Hepatic stellate cell (primary cell): ENCODE measurements at regions not wholly inside any gene's neighbourhood (a gene's known extent, or its start where the extent isn't known, plus 50 kb on each side); places are given as distances from the start of the nearest gene placed in this dataset.

Source experiments
- DNase-seq: peaks from one replicate; pipeline ENCODE4 v3.0.0; 2011; ENCODE audit warnings: low spot score

DNA sequence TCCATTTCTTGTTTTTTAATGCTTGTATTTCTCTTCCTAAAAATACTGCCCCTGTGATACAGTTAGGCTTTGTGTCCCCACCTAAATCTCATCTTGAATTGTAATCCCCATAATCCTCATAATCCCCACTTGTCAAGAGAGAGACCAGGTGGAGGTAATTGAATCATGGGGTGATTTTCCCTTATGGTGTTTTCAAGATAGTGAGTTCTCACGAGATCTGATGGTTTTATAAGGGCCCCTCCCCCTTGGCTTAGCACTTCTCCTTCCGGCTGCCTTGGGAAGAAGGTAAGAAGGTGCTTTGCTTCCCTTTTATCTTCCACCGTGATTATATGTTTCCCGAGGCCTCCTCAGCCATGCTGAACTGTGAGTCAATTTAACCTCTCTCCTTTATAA is 227.4 kb downstream of the MAN2A1 start:
- no peak for DNase-seq

- DNase-seq = no peak
These were observed 228.2 kb downstream of the MAN2A1 start for GRCh38 chr5:109917966-109918365.

GRCh38 chr5:109920736-109921135 is 231.0 kb downstream of the MAN2A1 start:
- no peak for DNase-seq

DNA sequence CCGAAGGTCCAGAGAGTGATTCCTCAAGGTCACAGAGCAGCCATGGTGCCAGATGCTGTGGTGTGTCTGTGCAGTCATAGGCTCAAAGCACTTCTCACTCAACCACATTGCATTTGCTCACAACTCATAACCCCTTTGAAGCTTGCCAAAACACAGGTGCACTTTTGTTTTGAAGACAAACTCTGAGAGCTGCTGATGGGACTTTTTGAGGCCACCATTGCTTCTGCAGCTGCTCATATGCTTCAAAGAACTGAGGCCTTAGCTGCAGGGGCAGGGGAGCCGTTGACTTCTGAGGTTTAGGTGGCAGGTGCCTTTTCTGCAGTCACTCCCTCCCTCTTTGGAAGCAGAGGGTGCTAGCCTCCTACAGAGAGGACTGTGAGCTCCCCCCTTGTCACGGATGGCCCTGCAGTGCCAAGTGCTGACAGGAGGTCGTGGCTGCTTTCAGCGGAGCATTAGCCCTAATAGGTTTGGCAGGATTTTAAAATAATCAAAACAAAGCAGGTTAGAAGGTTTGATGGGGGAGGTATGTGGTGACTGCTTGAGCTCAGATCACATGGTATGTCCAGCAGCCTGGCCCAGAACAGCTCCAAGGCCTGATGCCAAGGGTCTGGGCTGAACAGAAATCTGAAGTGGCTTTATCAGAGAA is 232.1 kb downstream of the MAN2A1 start:
- DNase-seq = no peak

DNA sequence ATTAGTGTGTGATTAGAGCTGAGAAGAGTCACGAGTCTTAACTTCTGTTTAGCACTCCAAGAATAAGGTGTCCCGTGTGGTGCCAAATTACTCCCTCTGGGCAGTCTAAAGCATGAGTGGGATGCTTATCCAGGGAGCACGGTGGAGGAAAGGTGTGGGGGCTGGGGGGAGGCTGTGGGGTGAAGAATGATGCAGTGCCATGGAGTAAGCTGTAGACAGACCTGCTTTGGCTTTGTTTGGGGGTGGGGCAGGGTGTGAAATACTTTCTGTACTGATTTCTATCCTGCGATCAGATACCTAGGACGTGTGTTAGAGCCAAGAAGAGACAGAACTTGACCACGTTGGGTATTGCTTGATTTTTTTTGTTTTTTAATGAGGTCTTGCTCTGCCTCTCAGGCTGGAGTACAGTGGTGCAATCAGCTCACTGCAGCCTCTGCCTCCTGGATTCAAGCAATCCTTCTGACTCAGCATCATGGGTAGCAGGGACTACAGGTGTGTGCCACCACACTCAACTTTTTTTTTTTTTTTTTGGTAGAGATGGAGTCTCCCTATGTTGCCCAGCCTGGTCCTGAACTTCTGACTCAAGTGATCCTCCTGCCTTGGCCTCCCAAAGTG is 232.8 kb downstream of the MAN2A1 start:
- no peak for DNase-seq

GRCh38 chr5:109923205-109923604 is 233.5 kb downstream of the MAN2A1 start:
- DNase-seq = no peak

DNA sequence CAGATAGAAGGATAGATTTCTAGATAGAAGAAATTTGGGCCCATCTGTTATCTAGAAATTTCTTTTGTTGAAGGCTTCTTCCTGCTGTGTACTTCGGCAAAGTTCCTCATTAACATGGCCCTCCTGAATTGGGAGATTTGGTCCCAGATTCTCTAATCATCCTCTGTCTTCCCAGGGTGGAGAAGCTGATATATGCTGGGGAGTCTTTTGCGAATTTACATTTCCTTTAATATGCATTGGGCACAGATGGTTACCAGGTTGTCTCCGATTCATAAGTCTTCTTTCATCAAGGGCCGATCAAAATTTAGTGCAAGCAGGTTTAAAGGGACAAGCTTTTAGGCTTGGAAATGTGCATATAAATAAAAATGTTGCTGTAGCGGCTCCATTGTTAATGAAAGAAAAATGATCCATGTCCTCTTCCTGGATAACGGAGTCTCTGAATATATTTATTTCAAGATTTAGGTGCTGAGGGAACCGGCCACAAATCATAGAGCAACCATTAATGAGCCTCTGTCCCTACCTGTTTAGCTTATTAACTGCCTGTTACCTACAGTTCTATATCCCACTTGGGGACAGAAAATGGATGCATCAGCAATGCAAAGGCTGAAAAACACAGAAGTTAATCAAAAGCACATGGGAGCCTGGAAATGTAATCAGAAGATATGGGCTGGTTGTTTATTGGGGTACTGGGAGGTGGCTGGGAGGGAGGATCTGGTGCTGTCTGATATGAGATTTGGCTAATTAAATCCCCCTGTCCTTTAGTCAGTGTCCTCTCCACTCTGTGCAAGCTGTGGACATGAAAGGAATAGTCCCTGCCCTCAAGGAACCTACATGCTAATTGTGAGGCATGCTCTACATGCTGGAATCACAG is 234.7 kb downstream of the MAN2A1 start:
- no peak for DNase-seq

DNA sequence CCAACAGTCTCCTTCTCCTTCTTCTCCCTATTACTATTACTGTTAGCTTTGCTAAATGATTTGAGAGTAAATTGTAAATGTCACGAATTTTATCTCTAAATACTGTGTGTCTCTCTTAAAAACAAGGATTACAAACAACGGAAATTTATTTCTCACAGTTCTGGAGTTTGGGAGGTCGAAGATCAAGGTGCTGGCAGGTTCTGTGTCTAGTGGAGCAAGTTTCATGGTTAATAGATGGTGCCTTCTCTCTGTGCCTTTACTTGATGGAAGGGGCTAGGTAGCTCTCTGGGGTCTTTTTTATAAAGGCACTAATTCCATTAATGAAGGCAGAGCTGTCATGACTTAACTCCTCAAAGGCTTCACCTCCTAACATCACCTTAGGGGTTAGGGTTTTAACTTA is 237.9 kb downstream of the MAN2A1 start:
- no peak for DNase-seq

GRCh38 chr5:109928046-109928445 is 238.3 kb downstream of the MAN2A1 start:
- no peak for DNase-seq

GRCh38 chr5:109928811-109929210 is 239.1 kb downstream of the MAN2A1 start:
- DNase-seq = no peak

GRCh38 chr5:109929376-109929775 is 239.6 kb downstream of the MAN2A1 start:
- no peak for DNase-seq

- no peak for DNase-seq
These were observed 240.2 kb downstream of the MAN2A1 start for GRCh38 chr5:109929911-109930310.

DNA sequence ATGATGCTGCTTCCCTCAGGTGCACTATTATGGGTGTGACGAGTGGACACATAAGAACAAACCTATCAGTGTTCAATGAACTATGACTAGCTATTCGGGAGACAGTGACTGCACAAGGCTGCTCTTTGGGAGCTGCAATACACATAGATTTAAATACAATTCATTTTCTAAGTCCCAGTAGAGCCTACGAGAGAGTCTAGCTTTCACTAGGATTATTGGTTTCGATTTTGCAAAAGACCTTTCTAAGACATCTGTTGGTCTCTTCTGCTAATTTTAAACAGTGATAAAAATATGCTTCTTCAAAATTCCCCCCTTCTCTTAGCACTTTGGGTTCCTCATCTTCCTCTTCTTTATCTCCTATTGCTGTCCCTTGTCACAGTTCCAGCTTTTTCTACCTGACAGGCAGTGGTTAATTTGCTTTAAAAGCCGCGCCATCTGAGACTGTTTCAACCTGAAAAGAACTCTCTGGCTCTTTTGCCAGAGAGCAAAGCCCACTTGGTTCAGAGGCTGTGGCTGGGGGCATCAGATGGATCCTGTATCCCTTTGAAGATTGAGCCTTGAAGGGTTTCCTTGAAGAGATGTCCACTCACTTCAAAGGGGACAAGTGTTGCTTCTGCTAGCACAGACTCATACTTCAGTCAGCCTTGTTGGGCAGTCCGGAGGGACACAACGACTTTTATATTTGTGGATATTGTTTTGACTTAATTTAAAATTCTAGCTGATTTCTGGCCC is 241.5 kb downstream of the MAN2A1 start:
- DNase-seq = no peak

DNA sequence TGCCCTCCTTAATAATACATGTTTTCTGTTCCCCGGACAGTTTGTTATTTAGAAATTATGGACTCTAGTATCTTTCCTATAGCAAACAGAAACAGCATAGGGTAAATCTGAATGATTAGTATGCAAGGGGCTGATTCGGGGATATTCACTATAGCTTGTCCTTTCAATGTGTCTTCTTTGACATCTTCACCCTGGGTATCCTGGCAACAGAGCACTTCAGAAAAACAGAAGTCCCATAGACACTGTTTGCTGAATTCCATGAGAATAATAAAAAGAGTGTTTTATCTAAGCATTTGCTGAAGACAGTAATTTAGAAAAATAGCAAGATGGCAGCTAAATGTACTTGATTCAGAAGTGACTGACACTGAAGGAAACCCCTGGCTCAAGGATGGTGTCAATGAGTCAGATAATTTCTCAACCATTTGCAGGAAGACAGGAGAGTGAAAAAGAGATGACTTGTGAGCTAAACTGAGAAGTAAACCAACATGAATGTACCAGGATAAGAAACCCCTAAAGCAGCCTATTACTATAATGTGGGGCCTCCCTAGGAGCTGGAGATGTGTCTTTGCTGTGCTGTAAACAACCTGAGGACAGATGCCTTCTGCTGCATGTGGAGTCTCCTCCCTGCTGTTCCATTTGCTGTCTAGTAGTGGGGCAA is 246.2 kb downstream of the MAN2A1 start:
- no peak for DNase-seq

- DNase-seq = no peak
These were observed 247.3 kb downstream of the MAN2A1 start for GRCh38 chr5:109936996-109937395.

DNA sequence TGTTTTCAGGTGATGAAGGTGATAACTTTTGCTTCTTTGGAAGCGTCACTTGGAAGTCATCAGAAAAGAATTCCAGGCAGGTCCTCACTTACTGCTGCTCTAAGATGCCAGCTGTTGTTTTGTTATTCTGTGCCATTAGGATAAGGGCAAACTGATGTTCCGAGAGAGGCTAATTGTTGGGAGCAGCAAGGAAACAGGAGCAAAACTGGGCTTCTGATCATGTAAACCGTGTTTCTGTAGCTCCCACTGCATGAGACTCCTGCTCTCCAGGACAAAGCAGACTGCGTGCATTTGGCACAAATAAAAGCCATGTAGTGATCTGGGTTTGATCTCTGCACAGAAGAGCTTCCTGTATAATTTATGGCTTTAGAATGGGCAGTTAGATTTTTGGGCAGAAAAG is 248.2 kb downstream of the MAN2A1 start:
- no peak for DNase-seq

DNA sequence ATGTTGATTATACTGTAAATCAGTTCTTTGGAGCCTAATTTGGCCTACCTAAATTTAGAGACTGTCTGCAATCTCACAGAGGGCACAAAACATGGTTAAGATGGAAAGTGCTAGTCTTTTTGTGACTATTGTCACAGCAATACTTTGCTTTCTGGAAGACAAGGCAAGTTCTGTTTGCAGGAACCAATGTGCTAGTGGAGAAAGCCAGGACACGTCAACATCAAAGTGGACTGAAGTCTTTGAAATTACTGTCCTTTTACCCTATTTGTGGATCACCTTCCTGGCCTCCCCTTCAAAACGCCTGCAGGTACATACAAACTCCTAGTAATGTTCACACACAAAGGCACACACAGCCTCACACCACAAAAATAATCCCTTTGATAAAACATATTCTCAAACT is 248.7 kb downstream of the MAN2A1 start:
- DNase-seq = no peak

- DNase-seq = no peak
These were observed 249.5 kb downstream of the MAN2A1 start for GRCh38 chr5:109939116-109939682.

GRCh38 chr5:109942646-109943045 is 252.9 kb downstream of the MAN2A1 start:
- no peak for DNase-seq

DNA sequence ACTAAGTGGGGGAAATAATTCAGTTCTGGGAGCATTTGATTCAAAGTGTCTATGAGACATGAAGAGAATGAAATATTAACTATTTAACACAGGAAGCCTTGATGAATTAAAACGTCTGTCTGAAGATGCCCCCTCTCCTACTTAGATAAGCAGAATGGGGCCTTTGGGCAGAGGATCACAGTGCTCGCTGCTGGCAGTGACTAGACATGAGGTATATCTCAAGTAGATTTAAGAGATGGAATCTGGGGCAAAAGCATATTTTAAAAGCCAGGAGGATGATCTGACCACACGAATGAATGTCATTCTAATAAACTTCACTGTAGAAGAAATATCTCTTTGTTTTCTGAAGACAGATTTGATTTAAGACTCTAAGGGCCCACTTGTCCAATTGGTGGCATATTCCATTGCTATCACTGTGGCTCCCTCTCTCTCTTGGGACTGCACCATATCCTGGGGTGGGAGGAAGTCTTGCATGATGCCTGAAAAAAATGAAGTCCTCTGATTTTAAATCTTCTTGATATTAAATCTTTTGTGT is 254.0 kb downstream of the MAN2A1 start:
- no peak for DNase-seq

- DNase-seq = no peak
These were observed 254.7 kb downstream of the MAN2A1 start for GRCh38 chr5:109944461-109944860.
